GM23248 (cell line): ENCODE measurements at regions not wholly inside any gene's neighbourhood (a gene's known extent, or its start where the extent isn't known, plus 50 kb on each side); places are given as distances from the start of the nearest gene placed in this dataset.
"Not testable (repeated sequence)": the region's sequence is repeated elsewhere in the genome, so short reads cannot be mapped to it uniquely, and the experiment has no call there.

Experiments used
- EZH2 ChIP-seq: fragments of 200-600 bp; sonication (generic); IDR thresholded peaks from 2 replicates; pipeline ENCODE4 v1.6.1; 2018; ENCODE audit warnings: antibody characterized with exemption, mild to moderate bottlenecking; ENCODE audit not compliant: insufficient read depth, poor library complexity, severe bottlenecking
- EZH2phosphoT487 ChIP-seq: fragments of 200-600 bp; sonication (generic); IDR thresholded peaks from 2 replicates; pipeline ENCODE4 v1.6.1; 2018; ENCODE audit warnings: antibody characterized with exemption, moderate library complexity, mild to moderate bottlenecking, low read depth; ENCODE audit not compliant: insufficient read depth

DNA sequence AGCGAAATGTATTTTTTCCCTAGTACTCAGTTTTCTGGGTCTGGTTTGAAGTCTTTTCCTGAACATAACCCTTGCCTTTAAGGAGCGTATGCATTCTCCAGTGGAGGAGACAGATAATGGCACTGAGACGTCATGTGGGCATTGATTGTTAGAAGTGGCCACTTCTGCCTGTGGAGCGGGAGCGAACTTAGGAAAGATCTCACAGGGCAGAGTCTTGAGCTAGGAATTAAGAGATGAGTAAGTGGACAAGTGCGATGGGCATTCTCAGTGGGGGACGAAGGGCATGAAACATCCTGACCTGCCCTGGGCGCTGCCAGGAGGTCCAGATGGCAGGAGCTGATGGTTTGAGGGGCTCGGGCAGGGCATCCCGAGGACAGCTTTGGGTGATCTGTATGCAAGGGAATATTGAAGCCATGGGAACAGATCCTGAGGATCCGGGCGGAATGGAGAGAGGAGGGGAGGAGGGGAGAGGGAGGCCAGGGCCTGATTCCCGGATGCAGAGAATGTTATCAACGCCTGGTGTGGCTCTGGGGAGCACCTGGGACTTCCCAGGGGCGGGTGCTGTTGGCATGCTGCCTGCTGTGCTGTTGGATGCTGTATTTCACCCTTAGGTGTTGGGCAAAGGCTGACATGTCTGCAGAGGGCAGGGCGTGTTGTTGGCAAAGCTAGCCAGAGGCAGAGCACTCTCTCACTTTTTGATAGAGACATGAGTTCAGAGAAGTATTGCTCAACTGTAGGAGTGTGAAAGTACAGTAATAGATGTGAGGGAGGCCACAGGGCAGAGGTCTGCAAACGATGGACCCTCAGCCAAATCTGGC, 66.2 kb downstream of the SPDYE17 start:
- TF ChIP-seq EZH2, EZH2phosphoT487: not testable (repeated sequence)
